ENCODE measurements at regions not wholly inside any gene's neighbourhood (a gene's known extent, or its start where the extent isn't known, plus 50 kb on each side); places are given as distances from the start of the nearest gene placed in this dataset.

DNA sequence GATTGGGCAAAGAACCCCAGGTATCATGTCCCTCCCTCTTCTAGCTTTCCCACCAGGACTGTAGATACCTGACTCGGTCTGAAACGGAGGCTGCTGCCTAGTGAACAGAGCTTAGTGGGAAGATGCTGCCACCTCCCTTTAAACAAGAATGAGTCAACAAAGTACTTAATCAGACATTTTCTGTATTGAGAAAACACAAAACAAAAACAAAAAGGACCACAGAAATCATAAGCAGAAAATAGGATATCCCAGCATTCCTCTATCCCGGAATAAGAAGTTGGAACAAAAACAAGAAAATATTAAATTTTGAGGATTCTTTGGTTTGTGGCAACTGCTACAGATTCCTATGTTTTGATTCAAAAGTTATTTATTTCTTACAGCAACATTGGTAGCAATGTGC, 51.7 kb upstream of the COL8A1 start:
- Histone ChIP-seq H3K4me2 (no peak overlapping the region), H2AFZ (no peak overlapping the region), H3K27me3 (no peaks in the 10 kb centered on the region), H3K4me1 (ENCODE audit: insufficient read depth) (no peaks in the 10 kb centered on the region), H3K9me3 (ENCODE audit: low read depth) (no peaks in the 10 kb centered on the region), H4K20me1 (ENCODE audit: insufficient read depth, poor library complexity, severe bottlenecking) (no peaks in the 10 kb centered on the region), H3K79me2 (no peaks in the 10 kb centered on the region), H3K9me2 (replicated peaks; ENCODE audit: insufficient read depth) (no peaks in the 10 kb centered on the region), H3K27ac (no peak overlapping the region), H3K4me3 (no peak overlapping the region), H3K36me3 (replicated peaks; ENCODE audit: insufficient read depth, low read depth) (no peaks in the 10 kb centered on the region)
- TF ChIP-seq EZH2phosphoT487 (IDR thresholded peaks at IDR 0.05; ENCODE audit: low read depth, severe bottlenecking, unreplicated experiment) (no peak), EZH2 (IDR thresholded peaks at IDR 0.05; ENCODE audit: borderline replicate concordance) (no peak)
- TF ChIP-seq, protein P1, sequence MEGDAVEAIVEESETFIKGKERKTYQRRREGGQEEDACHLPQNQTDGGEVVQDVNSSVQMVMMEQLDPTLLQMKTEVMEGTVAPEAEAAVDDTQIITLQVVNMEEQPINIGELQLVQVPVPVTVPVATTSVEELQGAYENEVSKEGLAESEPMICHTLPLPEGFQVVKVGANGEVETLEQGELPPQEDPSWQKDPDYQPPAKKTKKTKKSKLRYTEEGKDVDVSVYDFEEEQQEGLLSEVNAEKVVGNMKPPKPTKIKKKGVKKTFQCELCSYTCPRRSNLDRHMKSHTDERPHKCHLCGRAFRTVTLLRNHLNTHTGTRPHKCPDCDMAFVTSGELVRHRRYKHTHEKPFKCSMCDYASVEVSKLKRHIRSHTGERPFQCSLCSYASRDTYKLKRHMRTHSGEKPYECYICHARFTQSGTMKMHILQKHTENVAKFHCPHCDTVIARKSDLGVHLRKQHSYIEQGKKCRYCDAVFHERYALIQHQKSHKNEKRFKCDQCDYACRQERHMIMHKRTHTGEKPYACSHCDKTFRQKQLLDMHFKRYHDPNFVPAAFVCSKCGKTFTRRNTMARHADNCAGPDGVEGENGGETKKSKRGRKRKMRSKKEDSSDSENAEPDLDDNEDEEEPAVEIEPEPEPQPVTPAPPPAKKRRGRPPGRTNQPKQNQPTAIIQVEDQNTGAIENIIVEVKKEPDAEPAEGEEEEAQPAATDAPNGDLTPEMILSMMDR (IDR thresholded peaks at IDR 0.05; ENCODE audit: poor library complexity), result no peak
- 88% methylated on average over 3 of the region's 3 CpGs for WGBS (ENCODE audit: low lambda C conversion rate, missing lambda C conversion rate)
- DNase-seq (ENCODE audit: low spot score), result no peak

DNA sequence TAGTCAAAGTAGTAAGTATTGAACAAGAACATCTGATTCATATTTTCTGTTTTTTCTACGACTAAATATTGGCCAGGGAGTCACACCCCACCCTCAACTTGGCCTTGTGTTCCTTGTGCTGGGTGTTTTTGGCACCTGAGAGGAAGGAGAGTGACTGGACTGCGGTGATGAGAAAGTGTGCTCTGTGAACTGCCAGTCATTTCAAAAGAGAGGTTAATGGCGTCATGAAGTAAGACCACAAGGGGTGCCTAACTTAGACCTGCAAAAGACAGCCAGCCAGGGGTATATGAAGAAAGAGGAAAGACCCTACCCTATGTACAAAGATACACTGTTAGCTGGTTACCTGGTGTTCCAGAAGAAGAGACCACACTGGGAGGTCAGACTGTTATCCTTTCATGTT, 58.4 kb upstream of the COL8A1 start:
- TF ChIP-seq EZH2phosphoT487 (IDR thresholded peaks at IDR 0.05; ENCODE audit: low read depth, severe bottlenecking, unreplicated experiment), result no peak
- TF ChIP-seq, protein P1 (IDR thresholded peaks at IDR 0.05; ENCODE audit: poor library complexity), result no peak
- no peak for TF ChIP-seq EZH2 (IDR thresholded peaks at IDR 0.05; ENCODE audit: borderline replicate concordance)
- Histone ChIP-seq H3K36me3 (replicated peaks; ENCODE audit: insufficient read depth, low read depth) (no peaks in the 10 kb centered on the region), H2AFZ (no peak overlapping the region), H3K27ac (no peak overlapping the region), H3K4me3 (no peak overlapping the region), H3K4me2 (no peak overlapping the region), H4K20me1 (ENCODE audit: insufficient read depth, poor library complexity, severe bottlenecking) (no peaks in the 10 kb centered on the region), H3K79me2 (no peaks in the 10 kb centered on the region), H3K9me3 (ENCODE audit: low read depth) (no peaks in the 10 kb centered on the region), H3K4me1 (ENCODE audit: insufficient read depth) (no peaks in the 10 kb centered on the region), H3K9me2 (replicated peaks; ENCODE audit: insufficient read depth) (no peaks in the 10 kb centered on the region), H3K27me3 (no peaks in the 10 kb centered on the region)
- DNase-seq (ENCODE audit: low spot score), result no peak
- WGBS (ENCODE audit: low lambda C conversion rate, missing lambda C conversion rate), result 76% methylated on average over 3 of the region's 3 CpGs

DNA sequence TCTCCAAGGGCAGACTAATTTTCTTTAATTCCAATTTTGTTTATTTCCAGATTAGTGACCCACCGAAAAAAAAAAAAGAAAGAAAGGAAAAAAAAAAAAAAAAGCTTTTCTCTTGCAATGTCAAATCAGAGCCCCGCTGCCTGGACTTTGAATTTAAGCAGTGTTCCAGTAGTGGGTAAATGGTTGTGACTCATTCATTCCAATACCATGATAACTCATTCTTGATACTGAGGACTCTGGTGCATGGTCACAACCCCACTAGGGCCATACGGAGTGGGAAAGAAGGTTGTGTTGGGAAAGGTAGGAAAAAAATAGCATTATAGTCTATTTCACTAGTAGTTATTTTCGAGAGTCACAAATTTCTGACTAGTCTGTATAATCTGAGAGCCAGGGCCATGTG, 59.1 kb upstream of the COL8A1 start:
- no peak overlapping the region for H3K4me2 ChIP-seq
- H3K9me2 ChIP-seq (replicated peaks; ENCODE audit: insufficient read depth), result no peaks in the 10 kb centered on the region
- no peaks in the 10 kb centered on the region for H3K79me2 ChIP-seq
- no peaks in the 10 kb centered on the region for H3K4me1 ChIP-seq (ENCODE audit: insufficient read depth)
- H3K4me3 ChIP-seq, result no peak overlapping the region
- H3K27me3 ChIP-seq, result no peaks in the 10 kb centered on the region
- no peak overlapping the region for H2AFZ ChIP-seq
- H3K27ac ChIP-seq, result no peak overlapping the region
- 67% methylated on average over 4 of the region's 4 CpGs for WGBS (ENCODE audit: low lambda C conversion rate, missing lambda C conversion rate)
- no peaks in the 10 kb centered on the region for H3K9me3 ChIP-seq (ENCODE audit: low read depth)
- no peaks in the 10 kb centered on the region for H3K36me3 ChIP-seq (replicated peaks; ENCODE audit: insufficient read depth, low read depth)
- TF ChIP-seq EZH2phosphoT487 (IDR thresholded peaks at IDR 0.05; ENCODE audit: low read depth, severe bottlenecking, unreplicated experiment) (no peak), EZH2 (IDR thresholded peaks at IDR 0.05; ENCODE audit: borderline replicate concordance) (no peak)
- TF ChIP-seq, protein P1 (IDR thresholded peaks at IDR 0.05; ENCODE audit: poor library complexity), result no peak
- H4K20me1 ChIP-seq (ENCODE audit: insufficient read depth, poor library complexity, severe bottlenecking), result no peaks in the 10 kb centered on the region
- peak; percentile 29 for DNase-seq (ENCODE audit: low spot score)
